ENCODE measurements at regions not wholly inside any gene's neighbourhood (a gene's known extent, or its start where the extent isn't known, plus 50 kb on each side); places are given as distances from the start of the nearest gene placed in this dataset.
"Not testable (repeated sequence)": the region's sequence is repeated elsewhere in the genome, so short reads cannot be mapped to it uniquely, and the experiment has no call there.

DNA sequence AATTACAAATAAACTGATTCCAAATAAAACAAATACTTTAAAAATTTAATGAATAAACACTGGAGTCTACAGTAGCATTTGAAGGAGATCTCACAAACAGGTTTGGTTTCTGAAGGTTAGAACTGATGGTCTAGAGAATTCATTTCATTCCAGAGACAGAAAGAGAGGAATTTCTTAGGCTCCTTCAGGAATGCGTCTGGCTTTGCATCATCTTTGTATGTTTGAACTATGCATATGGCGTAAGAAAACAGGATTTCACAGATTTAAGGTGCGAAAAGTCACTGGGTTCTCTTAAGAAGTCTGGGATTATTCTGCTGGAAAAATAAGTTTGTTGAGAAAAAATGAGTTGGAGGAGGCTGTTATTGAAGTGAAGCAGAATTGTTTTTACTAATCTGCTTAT lies 139.9 kb upstream of the DUSP22 start:
- not testable (repeated sequence) for TF ChIP-seq TAF1 (IDR thresholded peaks at IDR 0.05; ENCODE audit: low read depth, low read length); POLR2A (IDR thresholded peaks at IDR 0.05; ENCODE audit: low read depth, low read length); POLR2AphosphoS5 (IDR thresholded peaks at IDR 0.05; ENCODE audit: low read depth, low read length); PAX5 (IDR thresholded peaks at IDR 0.05; ENCODE audit: insufficient read depth, low read length, severe bottlenecking); SPI1 (IDR thresholded peaks at IDR 0.05; ENCODE audit: low read depth, low read length); POU2F2 (IDR thresholded peaks at IDR 0.05; ENCODE audit: low read depth, low read length)

Measured in GM12891 (cell line).